Gastrocnemius medialis (tissue), 4 donors: ENCODE measurements at regions not wholly inside any gene's neighbourhood (a gene's known extent, or its start where the extent isn't known, plus 50 kb on each side); places are given as distances from the start of the nearest gene placed in this dataset.

Experiments used
- ATAC-seq, 2 donors: fragments of 150-250 bp; one replicate each; pipeline ENCODE4 v1.9.1; 2016
- DNase-seq, 2 donors: peaks; one replicate each; pipeline ENCODE4 v3.0.0-alpha.2; 2019
- H3K27ac ChIP-seq, 4 donors: fragments of 200-600 bp; sonication (generic); 1 replicate in 1 of 4; 2 replicates in 3 of 4; pipeline ENCODE4 v1.5.1; 2016 to 2018; ENCODE audit warnings: mild to moderate bottlenecking in 2 of 4, moderate library complexity in 1 of 4
- H3K27me3 ChIP-seq, 3 donors: fragments of 200-600 bp; sonication (generic) in 2 of 3; 1 replicate in 1 of 3; 2 replicates in 2 of 3; pipeline versions ENCODE4 v1.5.1 to v1.6.0; 2016 to 2019; ENCODE audit warnings: mild to moderate bottlenecking in 1 of 3, moderate library complexity in 1 of 3
- H3K36me3 ChIP-seq, 2 donors: fragments of 200-600 bp; sonication (generic) in 1 of 2; one replicate each; pipeline ENCODE4 v1.5.1; 2017 to 2018
- H3K4me1 ChIP-seq, 2 donors: fragments of 200-600 bp; sonication (generic) in 1 of 2; one replicate each; pipeline ENCODE4 v1.5.1; 2016 to 2017; ENCODE audit warnings: mild to moderate bottlenecking in 2 of 2
- H3K4me3 ChIP-seq, 4 donors: fragments of 200-600 bp; sonication (generic) in 3 of 4; 1 replicate in 1 of 4; 2 replicates in 3 of 4; pipeline ENCODE4 v1.5.1; 2016 to 2019; ENCODE audit warnings: mild to moderate bottlenecking in 2 of 4
- H3K9me3 ChIP-seq, 3 donors: fragments of 200-600 bp; sonication (generic) in 2 of 3; 1 replicate in 1 of 3; 2 replicates in 2 of 3; pipeline ENCODE4 v1.5.1; 2016 to 2019
- CTCF ChIP-seq, 5 experiments: fragments of 450-650 bp in 3 of 5; fragments of 200-600 bp in 2 of 5; sonication (generic) in 2 of 5; IDR thresholded peaks in 4 of 5; conservative IDR thresholded peaks in 1 of 5; 1 replicate in 4 of 5; 2 replicates in 1 of 5; pipeline ENCODE4 v1.5.1; 2016 to 2019; ENCODE audit warnings: antibody characterized with exemption in 5 of 5, mild to moderate bottlenecking in 3 of 5, moderate library complexity in 3 of 5
- POLR2A ChIP-seq, 2 donors: fragments of 450-650 bp; IDR thresholded peaks; one replicate each; pipeline ENCODE4 v1.6.1; 2017; ENCODE audit warnings: antibody characterized with exemption in 2 of 2, mild to moderate bottlenecking in 2 of 2, moderate library complexity in 2 of 2
- in situ Hi-C, 4 donors: fragments of 200-750 bp; cut with MboI; loops; one replicate each; pipeline versions ENCODE4 v1.15.0 to v1.8.0; 2017; ENCODE audit warnings: low sequenced_read_pairs in 4 of 4
- intact Hi-C: fragments of 100-400 bp; cut with DNase I; formaldehyde crosslinking; loops from one replicate; pipeline ENCODE4 v1.15.1; 2023; ENCODE audit warnings: low total_unique reads

GRCh38 chr7:51587604-51588003 is 271.0 kb upstream of the COBL start:
- no peak for TF ChIP-seq CTCF (IDR thresholded peaks at IDR 0.05 in 4 of 5, conservative IDR thresholded peaks at IDR 0.05 in 1 of 5)
- TF ChIP-seq POLR2A (IDR thresholded peaks at IDR 0.05) = no peak
- Histone ChIP-seq H3K9me3 (no peaks in the 10 kb centered on the region), H3K36me3 (no peaks in the 10 kb centered on the region), H3K4me1 (no peaks in the 10 kb centered on the region), H3K27ac (no peak overlapping the region), H3K4me3 (no peak overlapping the region), H3K27me3 (no peaks in the 10 kb centered on the region)
- in situ Hi-C loops = no loop called here
- intact Hi-C loops = no loop called here
- ATAC-seq (no peak), DNase-seq (no peak)

- no peak overlapping the region for H3K4me3 ChIP-seq
- in situ Hi-C loops = no loop called here
- no peaks in the 10 kb centered on the region for H3K4me1 ChIP-seq
- H3K27ac ChIP-seq = no peak overlapping the region
- H3K27me3 ChIP-seq = no peaks in the 10 kb centered on the region
- H3K36me3 ChIP-seq = no peaks in the 10 kb centered on the region
- no peak for DNase-seq
- ATAC-seq = no peak
- intact Hi-C loops = no loop called here
- no peak for TF ChIP-seq CTCF (IDR thresholded peaks at IDR 0.05 in 4 of 5, conservative IDR thresholded peaks at IDR 0.05 in 1 of 5)
- no peak for TF ChIP-seq POLR2A (IDR thresholded peaks at IDR 0.05)
- no peaks in the 10 kb centered on the region for H3K9me3 ChIP-seq
These were observed 260.8 kb upstream of the COBL start for GRCh38 chr7:51577390-51577789.

GRCh38 chr7:51569581-51569980 is 253.0 kb upstream of the COBL start:
- no peak overlapping the region for H3K4me3 ChIP-seq
- H3K36me3 ChIP-seq = no peaks in the 10 kb centered on the region
- in situ Hi-C loops = no loop called here
- H3K9me3 ChIP-seq = no peaks in the 10 kb centered on the region
- no peaks in the 10 kb centered on the region for H3K4me1 ChIP-seq
- TF ChIP-seq POLR2A (IDR thresholded peaks at IDR 0.05) (no peak), CTCF (IDR thresholded peaks at IDR 0.05 in 4 of 5, conservative IDR thresholded peaks at IDR 0.05 in 1 of 5) (no peak)
- intact Hi-C loops = no loop called here
- H3K27ac ChIP-seq = no peak overlapping the region
- no peaks in the 10 kb centered on the region for H3K27me3 ChIP-seq
- DNase-seq (no peak), ATAC-seq (no peak)

DNA sequence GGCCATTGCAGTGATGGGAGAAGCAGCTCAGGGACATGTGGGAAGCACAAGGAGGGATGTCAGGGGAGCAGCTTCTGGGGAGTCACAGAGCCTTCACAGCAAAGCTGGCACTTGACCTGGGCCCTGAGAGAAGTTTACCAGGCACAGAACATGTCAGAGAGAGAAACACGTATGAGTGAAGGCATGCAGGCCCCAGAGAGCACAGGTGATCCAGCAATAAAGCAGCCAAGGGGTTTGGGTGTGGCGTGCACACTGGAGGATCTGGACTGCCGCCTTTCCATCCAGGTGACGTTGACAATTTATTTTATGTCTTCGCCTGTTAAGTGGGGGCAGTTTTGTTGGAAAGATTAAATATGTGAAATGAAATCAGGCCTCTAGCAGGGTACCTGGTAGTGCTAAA is 252.6 kb upstream of the COBL start:
- Histone ChIP-seq H3K9me3 (no peaks in the 10 kb centered on the region), H3K27ac (no peak overlapping the region), H3K4me3 (no peak overlapping the region), H3K36me3 (no peaks in the 10 kb centered on the region), H3K27me3 (no peaks in the 10 kb centered on the region), H3K4me1 (no peaks in the 10 kb centered on the region)
- ATAC-seq (no peak), DNase-seq (no peak)
- intact Hi-C loops (no loop called here), in situ Hi-C loops (no loop called here)
- no peak for TF ChIP-seq CTCF (IDR thresholded peaks at IDR 0.05 in 4 of 5, conservative IDR thresholded peaks at IDR 0.05 in 1 of 5)
- no peak for TF ChIP-seq POLR2A (IDR thresholded peaks at IDR 0.05)

DNA sequence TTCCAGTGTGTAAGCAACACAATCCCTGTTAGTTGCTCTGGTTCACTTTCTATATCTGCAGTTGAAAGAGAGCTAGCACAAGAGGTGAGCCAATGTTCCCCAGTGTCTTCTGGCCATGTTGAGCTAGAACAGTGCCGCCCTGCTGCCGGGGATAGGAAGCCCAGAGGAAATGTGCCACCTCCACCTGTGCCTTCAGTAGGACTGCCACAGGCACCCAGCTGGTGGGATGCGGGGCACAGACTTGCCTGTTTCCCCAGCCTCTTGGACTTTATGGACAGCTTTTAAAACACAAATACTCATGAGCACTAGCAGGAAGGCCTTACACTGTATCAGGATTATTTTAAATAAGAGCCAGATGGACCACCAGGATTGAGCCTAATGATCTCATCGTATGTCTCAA is 234.5 kb upstream of the COBL start:
- no peaks in the 10 kb centered on the region for H3K4me1 ChIP-seq

More for the DNA sequence above, 234.5 kb upstream of the COBL start:
- TF ChIP-seq CTCF (IDR thresholded peaks at IDR 0.05 in 4 of 5, conservative IDR thresholded peaks at IDR 0.05 in 1 of 5) (no peak), POLR2A (IDR thresholded peaks at IDR 0.05) (no peak)
- no peaks in the 10 kb centered on the region for H3K9me3 ChIP-seq
- H3K36me3 ChIP-seq = no peaks in the 10 kb centered on the region
- DNase-seq (no peak), ATAC-seq (no peak)
- H3K27me3 ChIP-seq = no peaks in the 10 kb centered on the region
- intact Hi-C loops (no loop called here), in situ Hi-C loops (no loop called here)
- no peak overlapping the region for H3K27ac ChIP-seq
- H3K4me3 ChIP-seq = no peak overlapping the region
